ENCODE measurements at regions not wholly inside any gene's neighbourhood (a gene's known extent, or its start where the extent isn't known, plus 50 kb on each side); places are given as distances from the start of the nearest gene placed in this dataset.

DNA sequence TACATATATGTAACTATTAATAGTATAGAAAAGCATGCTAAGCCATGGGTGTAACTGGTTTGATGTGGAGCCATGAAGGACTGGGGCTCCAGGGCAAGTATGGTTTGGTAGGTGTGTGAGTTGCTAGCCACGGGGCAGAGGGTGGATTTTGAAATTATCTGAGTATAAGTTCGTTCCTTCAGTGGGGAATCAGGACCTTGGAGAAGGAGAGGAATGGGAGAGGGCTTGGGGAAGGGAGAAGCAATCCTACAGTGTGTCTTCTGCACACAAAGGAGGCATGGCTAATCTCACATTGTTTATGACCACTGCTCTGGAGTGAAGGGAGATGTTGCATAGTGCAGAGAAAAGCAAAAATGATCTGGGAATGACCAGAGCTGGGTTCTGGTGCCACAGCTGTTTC, 127.8 kb upstream of the CADM1 start:
- Histone ChIP-seq H3K4me3 (ENCODE audit: low read length) (no peak overlapping the region), H4K20me1 (ENCODE audit: insufficient read depth, low read length) (no peaks in the 10 kb centered on the region), H2AFZ (ENCODE audit: low read depth, low read length) (no peak overlapping the region), H3K9ac (ENCODE audit: low read length) (no peak overlapping the region), H3K36me3 (replicated peaks; ENCODE audit: low read depth, low read length) (no peaks in the 10 kb centered on the region), H3K4me2 (ENCODE audit: low read length) (no peak overlapping the region), H3K4me1 (ENCODE audit: low read length) (no peaks in the 10 kb centered on the region), H3K27me3 (ENCODE audit: low read depth, low read length) (peaks cover 5% of the 10 kb centered on the region; the same call in 1 of the 2 replicates), H3K27ac (ENCODE audit: low read length) (no peak overlapping the region), H3K9me3 (ENCODE audit: insufficient read depth, low read length) (no peaks in the 10 kb centered on the region), H3K79me2 (ENCODE audit: low read length) (no peaks in the 10 kb centered on the region)
- no peak for TF ChIP-seq EZH2phosphoT487 (IDR thresholded peaks at IDR 0.05; ENCODE audit: low read depth)

DNA sequence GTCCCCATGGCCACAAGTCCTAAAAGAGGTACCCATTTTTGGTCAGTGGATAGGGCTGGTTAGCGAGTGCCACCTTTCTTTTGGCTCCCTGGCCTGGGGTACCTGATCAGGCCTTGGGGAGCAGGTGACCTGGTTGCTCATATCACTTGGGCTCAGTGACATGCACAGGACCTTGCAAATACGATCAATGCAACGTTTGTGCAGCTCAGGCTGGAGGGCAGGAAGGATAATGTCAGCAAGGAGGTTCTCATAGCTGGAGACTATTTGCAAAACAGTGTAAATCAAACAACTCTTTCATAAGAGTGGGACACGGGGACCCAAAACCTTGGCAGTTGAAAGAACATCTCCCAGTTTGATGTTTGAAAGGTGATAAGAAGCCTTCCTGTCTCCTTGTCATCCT, 127.4 kb upstream of the CADM1 start:
- no peak overlapping the region for H3K4me2 ChIP-seq (ENCODE audit: low read length)
- no peak overlapping the region for H3K9ac ChIP-seq (ENCODE audit: low read length)
- H4K20me1 ChIP-seq (ENCODE audit: insufficient read depth, low read length) = no peaks in the 10 kb centered on the region
- H3K27ac ChIP-seq (ENCODE audit: low read length) = no peak overlapping the region
- H3K79me2 ChIP-seq (ENCODE audit: low read length) = no peaks in the 10 kb centered on the region
- no peak for TF ChIP-seq EZH2phosphoT487 (IDR thresholded peaks at IDR 0.05; ENCODE audit: low read depth)
- TF ChIP-seq, protein P1, sequence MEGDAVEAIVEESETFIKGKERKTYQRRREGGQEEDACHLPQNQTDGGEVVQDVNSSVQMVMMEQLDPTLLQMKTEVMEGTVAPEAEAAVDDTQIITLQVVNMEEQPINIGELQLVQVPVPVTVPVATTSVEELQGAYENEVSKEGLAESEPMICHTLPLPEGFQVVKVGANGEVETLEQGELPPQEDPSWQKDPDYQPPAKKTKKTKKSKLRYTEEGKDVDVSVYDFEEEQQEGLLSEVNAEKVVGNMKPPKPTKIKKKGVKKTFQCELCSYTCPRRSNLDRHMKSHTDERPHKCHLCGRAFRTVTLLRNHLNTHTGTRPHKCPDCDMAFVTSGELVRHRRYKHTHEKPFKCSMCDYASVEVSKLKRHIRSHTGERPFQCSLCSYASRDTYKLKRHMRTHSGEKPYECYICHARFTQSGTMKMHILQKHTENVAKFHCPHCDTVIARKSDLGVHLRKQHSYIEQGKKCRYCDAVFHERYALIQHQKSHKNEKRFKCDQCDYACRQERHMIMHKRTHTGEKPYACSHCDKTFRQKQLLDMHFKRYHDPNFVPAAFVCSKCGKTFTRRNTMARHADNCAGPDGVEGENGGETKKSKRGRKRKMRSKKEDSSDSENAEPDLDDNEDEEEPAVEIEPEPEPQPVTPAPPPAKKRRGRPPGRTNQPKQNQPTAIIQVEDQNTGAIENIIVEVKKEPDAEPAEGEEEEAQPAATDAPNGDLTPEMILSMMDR (IDR thresholded peaks at IDR 0.05; ENCODE audit: low read depth, low read length) = no peak
- H2AFZ ChIP-seq (ENCODE audit: low read depth, low read length) = no peak overlapping the region
- no peaks in the 10 kb centered on the region for H3K36me3 ChIP-seq (replicated peaks; ENCODE audit: low read depth, low read length)
- no peaks in the 10 kb centered on the region for H3K9me3 ChIP-seq (ENCODE audit: insufficient read depth, low read length)
- H3K4me3 ChIP-seq (ENCODE audit: low read length) = no peak overlapping the region
- no peaks in the 10 kb centered on the region for H3K4me1 ChIP-seq (ENCODE audit: low read length)
- H3K27me3 ChIP-seq (ENCODE audit: low read depth, low read length) = 0 out of 2 replicates have a peak, but pooled peaks cover 2% of the 10 kb centered on the region

DNA sequence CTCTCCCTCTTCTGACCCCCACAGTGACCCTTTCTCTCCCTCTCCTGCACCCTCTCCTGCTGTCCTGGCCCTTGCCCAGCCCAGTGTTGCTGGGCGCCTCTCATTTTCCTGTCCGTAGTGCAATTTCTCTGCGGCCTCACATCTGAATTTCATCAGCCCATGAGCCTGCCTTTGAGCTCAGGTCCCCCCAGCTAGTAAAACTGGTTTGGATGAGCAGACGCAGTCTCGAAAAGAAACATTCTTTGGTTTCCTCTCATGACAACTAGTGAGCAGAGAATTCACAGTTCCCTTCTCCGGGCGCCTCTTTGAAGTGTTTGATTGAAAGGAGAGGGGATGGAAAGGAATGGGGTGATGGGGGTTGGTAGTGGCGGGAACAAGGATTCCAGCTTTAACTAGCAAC, 126.0 kb upstream of the CADM1 start:
- Histone ChIP-seq H4K20me1 (ENCODE audit: insufficient read depth, low read length) (no peaks in the 10 kb centered on the region), H2AFZ (ENCODE audit: low read depth, low read length) (no peak overlapping the region)

DNA sequence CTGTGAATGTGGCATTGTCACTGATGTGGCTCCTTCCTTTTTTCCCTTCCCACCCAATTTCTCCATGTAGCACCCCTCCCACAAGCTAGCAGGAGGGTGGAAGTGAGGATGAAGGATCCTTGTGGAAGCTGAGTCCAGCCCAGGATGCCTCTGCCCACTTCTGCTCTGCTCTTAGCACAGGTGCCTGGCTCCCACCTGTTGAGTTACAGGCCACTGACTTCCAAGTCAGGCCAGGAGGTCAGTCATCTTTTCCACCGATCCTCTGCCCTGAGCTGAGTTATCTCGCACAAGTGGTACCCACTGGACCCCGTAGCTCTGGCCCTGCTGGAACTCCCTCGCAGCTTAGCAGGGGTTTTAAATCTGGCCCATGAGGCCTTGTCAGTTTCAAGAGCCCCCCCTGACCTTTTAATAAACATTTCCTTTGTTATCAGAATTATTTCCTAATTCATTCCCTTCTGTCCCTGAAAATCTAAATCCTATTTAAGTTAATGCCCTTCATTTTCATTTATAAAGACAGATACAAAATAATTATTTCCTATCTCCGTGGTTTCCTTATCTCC, 125.3 kb upstream of the CADM1 start:
- Histone ChIP-seq H4K20me1 (ENCODE audit: insufficient read depth, low read length) (no peaks in the 10 kb centered on the region), H3K27me3 (ENCODE audit: low read depth, low read length) (0 out of 2 replicates have a peak, but pooled peaks cover 2% of the 10 kb centered on the region), H3K79me2 (ENCODE audit: low read length) (no peaks in the 10 kb centered on the region), H3K4me1 (ENCODE audit: low read length) (no peaks in the 10 kb centered on the region), H3K9ac (ENCODE audit: low read length) (no peak overlapping the region), H3K27ac (ENCODE audit: low read length) (no peak overlapping the region), H3K36me3 (replicated peaks; ENCODE audit: low read depth, low read length) (no peaks in the 10 kb centered on the region), H3K4me3 (ENCODE audit: low read length) (no peak overlapping the region), H2AFZ (ENCODE audit: low read depth, low read length) (no peak overlapping the region), H3K9me3 (ENCODE audit: insufficient read depth, low read length) (no peaks in the 10 kb centered on the region), H3K4me2 (ENCODE audit: low read length) (no peak overlapping the region)
- TF ChIP-seq, protein P1 (IDR thresholded peaks at IDR 0.05; ENCODE audit: low read depth, low read length) = no peak
- TF ChIP-seq EZH2phosphoT487 (IDR thresholded peaks at IDR 0.05; ENCODE audit: low read depth) = no peak

More for the DNA sequence above, 126.0 kb upstream of the CADM1 start:
- Histone ChIP-seq H3K4me2 (ENCODE audit: low read length) (no peak overlapping the region), H3K4me1 (ENCODE audit: low read length) (no peaks in the 10 kb centered on the region), H3K9me3 (ENCODE audit: insufficient read depth, low read length) (no peaks in the 10 kb centered on the region), H3K9ac (ENCODE audit: low read length) (no peak overlapping the region), H3K36me3 (replicated peaks; ENCODE audit: low read depth, low read length) (no peaks in the 10 kb centered on the region), H3K4me3 (ENCODE audit: low read length) (no peak overlapping the region), H3K27me3 (ENCODE audit: low read depth, low read length) (0 out of 2 replicates have a peak, but pooled peaks cover 2% of the 10 kb centered on the region), H3K79me2 (ENCODE audit: low read length) (no peaks in the 10 kb centered on the region), H3K27ac (ENCODE audit: low read length) (no peak overlapping the region)
- TF ChIP-seq, protein P1 (IDR thresholded peaks at IDR 0.05; ENCODE audit: low read depth, low read length) = no peak
- TF ChIP-seq EZH2phosphoT487 (IDR thresholded peaks at IDR 0.05; ENCODE audit: low read depth) = no peak

Measured in OCI-LY3 (cell line).